AG09319 (cell line): ENCODE measurements at regions not wholly inside any gene's neighbourhood (a gene's known extent, or its start where the extent isn't known, plus 50 kb on each side); places are given as distances from the start of the nearest gene placed in this dataset.
"Not testable (repeated sequence)": the region's sequence is repeated elsewhere in the genome, so short reads cannot be mapped to it uniquely, and the experiment has no call there.

Source experiments
- DNase-seq: peaks from one replicate; pipeline ENCODE4 v3.0.0-alpha.2; 2010; ENCODE audit warnings: low read depth; ENCODE audit errors: extremely low read depth
- TF ChIP-seq, protein P1 (sequence below): IDR thresholded peaks from 2 replicates; pipeline ENCODE4 v1.5.1; 2011; ENCODE audit warnings: low read depth, mild to moderate bottlenecking, inconsistent platforms, low read length, moderate library complexity

DNA sequence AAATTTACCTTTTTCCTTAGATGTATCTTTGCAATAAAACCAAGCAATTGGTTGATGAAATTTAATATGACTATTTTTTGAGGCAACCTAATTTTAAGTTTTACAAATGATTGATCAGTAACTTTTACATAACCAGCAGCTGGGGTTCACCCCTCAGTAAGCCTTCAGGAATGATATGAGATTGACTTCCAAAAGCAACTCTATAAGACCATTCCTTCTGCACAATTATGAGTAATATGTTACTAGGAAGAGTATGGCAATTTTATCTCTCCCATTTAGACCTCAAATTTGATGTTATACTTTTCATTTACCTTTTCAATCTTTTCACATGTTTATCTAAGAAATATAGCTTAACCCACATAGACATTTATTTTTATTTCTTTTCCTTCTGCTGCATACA, 1546.3 kb downstream of the HACE1 start:
- DNase-seq: no peak
- TF ChIP-seq, protein P1, sequence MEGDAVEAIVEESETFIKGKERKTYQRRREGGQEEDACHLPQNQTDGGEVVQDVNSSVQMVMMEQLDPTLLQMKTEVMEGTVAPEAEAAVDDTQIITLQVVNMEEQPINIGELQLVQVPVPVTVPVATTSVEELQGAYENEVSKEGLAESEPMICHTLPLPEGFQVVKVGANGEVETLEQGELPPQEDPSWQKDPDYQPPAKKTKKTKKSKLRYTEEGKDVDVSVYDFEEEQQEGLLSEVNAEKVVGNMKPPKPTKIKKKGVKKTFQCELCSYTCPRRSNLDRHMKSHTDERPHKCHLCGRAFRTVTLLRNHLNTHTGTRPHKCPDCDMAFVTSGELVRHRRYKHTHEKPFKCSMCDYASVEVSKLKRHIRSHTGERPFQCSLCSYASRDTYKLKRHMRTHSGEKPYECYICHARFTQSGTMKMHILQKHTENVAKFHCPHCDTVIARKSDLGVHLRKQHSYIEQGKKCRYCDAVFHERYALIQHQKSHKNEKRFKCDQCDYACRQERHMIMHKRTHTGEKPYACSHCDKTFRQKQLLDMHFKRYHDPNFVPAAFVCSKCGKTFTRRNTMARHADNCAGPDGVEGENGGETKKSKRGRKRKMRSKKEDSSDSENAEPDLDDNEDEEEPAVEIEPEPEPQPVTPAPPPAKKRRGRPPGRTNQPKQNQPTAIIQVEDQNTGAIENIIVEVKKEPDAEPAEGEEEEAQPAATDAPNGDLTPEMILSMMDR: no peak

DNA sequence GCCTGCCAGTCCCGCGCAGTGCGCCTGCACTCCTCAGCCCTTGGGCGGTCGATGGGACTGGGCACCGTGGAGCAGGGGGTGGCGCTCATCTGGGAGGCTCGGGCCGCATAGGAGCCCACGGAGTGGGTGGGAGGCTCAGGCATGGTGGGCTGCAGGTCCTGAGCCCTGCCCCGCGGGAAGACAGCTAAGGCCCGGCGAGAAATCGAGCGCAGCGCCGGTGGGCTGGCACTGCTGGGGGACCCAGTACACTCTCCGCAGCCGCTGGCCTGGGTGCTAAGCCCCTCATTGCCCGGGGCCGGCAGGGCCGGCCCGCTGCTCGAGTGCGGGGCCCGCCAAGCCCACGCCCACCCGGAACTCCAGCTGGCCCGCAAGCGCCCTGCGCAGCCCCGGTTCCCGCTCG, 1565.3 kb downstream of the HACE1 start:
- not testable (repeated sequence) for DNase-seq

DNA sequence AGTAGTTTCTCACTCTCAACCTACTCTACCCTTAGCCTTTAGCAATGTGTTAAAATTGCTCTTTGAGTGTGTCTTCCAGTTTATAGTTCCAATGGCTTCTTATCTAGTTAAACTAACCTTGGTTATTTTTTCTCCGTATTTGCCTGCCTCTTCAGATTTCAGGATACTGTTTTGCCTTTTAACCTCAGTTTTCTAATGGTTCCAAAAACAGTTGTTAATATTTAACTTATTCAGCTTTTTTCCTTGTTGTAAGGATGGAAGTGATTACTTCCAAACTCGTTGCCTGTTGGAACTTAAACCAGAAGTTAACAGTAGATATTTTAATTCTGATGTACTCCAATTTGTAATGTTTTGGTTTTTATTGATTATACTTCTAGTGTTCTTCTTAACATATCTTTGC, 1574.9 kb downstream of the HACE1 start:
- DNase-seq: no peak
- TF ChIP-seq, protein P1: no peak

DNA sequence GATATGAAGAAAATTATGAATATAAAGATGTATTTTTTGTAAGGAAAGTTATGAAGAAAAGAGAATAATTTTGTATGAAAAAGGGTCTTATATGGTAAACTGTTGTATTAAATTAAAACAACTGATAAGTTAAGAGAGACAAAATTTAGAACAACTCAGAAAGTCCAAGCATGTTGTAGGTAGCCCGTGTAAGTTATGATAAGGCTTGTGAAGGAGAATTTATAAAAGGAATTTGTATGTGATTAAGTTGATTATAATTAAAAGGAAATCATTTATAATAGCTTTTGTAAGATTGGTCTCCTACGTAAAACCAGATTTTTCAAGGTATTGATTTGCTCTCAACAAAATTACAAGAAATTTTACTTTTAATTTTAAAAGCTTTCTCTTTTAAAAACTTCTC, 1579.3 kb downstream of the HACE1 start:
- TF ChIP-seq, protein P1: no peak

DNA sequence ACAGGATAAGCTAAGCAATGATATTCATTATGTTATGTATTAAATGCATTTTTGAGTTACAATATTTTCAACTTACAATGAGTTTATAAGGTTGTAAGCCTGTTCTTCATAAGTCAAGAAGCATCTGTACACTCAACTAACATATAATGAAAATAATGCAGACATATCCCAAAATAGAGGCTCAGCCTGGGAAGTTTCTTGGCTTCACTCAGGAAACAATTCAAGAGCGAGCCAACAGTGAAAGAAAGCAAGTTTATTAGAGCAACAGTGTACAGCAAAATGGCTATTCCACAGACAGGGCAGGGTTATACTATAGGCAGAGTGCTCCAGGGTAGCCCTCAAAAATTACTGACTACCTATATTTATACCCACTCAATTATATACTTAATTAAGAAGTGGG, 1581.8 kb downstream of the HACE1 start:
- no peak for DNase-seq
- TF ChIP-seq, protein P1: no peak

More for the DNA sequence above, 1579.3 kb downstream of the HACE1 start:
- no peak for DNase-seq

DNA sequence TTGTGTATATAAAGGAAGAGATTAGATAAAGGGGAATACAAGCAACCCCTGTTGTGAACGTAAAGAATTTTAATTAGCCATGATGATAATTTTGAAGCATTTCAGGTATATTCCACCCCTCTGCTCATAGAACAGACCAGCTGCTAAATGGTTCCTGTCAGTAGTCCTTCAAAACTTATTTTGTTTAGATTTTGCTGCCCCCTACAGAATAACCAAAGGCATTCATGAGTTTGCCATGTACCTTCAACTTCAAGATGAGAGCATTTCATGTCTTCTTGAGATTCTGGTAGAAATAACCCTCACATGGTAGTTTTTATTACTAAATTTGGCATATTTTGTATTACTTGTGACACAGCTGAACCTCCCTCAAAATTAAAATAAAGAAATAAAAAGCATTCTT, 1586.7 kb downstream of the HACE1 start:
- DNase-seq: no peak
- TF ChIP-seq, protein P1: no peak

DNA sequence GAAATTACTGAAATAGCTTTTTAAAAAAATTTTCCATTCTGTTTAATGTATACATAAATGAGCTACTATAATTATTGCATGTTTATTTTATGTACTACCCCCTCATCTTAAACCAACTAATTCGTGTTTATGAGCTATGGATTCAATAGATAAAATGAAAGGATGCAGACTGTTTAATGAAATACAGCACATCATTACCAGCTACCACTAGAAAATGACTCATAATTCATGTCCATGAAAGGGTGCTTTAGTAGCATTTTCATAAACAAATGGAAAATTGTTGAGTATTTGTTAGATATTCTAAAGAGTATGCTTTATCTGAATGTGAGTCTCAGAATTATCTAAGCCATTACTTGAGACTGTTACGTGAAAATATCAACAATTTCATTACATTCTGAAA, 1590.1 kb downstream of the HACE1 start:
- DNase-seq: no peak
- TF ChIP-seq, protein P1: no peak

DNA sequence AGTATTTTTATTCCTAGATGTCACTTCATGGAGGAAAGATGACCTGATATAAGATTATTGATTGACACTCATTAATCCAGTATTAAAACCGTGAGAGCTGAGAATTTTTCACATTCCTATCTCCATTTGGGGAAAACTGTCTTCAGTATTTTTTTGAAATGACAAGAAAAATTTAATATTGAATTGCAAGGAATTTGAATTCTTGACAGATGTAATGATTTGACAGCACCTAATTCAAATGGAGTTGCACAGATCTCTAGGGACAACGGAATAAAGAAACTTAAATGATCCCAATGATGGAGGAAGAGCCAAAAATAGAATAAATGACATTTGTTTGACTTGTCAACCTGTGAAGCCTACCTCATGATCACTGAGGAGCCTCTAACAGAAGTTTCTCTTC, 1591.4 kb downstream of the HACE1 start:
- TF ChIP-seq, protein P1: no peak
- DNase-seq: no peak
